Fibroblast of pulmonary artery (primary cell): ENCODE measurements at regions not wholly inside any gene's neighbourhood (a gene's known extent, or its start where the extent isn't known, plus 50 kb on each side); places are given as distances from the start of the nearest gene placed in this dataset.

Experiments
- DNase-seq: peaks from one replicate; pipeline ENCODE4 v3.0.0-alpha.2; 2010; ENCODE audit warnings: low read depth
- H3K4me3 ChIP-seq: replicated peaks from 2 replicates; pipeline ENCODE4 v1.5.1; 2011; ENCODE audit warnings: low read depth, mild to moderate bottlenecking, control low read depth, low read length, moderate library complexity
- TF ChIP-seq, protein P1 (sequence below): IDR thresholded peaks from 2 replicates; pipeline ENCODE4 v1.5.1; 2011; ENCODE audit warnings: mild to moderate bottlenecking, control low read depth, low read length, inconsistent platforms; ENCODE audit errors: missing control alignments

DNA sequence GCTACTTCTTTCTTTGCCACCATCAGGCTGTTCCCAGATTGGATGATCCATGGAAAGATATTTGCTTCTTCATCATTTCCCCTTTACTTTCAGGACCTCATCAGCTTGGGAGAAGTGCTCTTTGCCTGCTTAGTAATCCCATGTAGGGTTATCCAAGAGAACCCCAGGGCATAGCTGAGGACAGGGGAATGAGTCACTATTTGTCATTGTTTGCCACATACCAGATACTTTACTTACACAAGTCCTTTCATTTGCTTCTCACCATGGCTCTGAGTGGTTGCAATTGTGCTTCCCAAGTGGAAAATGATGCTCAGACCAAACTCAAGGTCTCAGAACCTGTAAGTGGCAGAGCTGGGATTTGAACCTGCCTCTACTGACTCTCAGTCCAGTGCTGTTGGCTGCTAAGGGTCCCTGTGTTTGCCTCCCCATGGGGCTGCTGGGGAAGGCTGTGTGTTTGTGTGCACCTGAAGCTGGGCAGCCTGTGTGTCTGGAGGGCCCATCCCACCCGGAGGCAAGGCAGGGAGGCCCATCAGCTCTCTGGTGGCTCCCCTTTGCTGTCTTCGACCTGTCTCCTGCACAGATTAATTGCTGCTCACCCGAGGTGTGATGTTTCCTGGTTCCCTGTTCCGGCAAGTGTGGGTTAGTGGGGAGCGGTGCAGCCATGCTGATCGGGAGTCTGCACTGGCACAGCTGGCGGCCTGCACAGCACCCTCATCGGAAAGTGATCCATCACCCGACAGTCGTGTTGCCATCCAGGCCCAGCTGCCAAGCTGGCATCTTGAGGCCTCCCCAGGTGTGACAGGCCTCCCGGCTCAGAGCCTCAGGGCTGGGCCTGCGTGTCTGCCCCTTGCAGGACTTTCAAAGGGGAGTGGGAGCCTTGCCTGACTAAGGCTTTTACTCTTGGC, 228.8 kb downstream of the DHX35 start:
- TF ChIP-seq, protein P1, sequence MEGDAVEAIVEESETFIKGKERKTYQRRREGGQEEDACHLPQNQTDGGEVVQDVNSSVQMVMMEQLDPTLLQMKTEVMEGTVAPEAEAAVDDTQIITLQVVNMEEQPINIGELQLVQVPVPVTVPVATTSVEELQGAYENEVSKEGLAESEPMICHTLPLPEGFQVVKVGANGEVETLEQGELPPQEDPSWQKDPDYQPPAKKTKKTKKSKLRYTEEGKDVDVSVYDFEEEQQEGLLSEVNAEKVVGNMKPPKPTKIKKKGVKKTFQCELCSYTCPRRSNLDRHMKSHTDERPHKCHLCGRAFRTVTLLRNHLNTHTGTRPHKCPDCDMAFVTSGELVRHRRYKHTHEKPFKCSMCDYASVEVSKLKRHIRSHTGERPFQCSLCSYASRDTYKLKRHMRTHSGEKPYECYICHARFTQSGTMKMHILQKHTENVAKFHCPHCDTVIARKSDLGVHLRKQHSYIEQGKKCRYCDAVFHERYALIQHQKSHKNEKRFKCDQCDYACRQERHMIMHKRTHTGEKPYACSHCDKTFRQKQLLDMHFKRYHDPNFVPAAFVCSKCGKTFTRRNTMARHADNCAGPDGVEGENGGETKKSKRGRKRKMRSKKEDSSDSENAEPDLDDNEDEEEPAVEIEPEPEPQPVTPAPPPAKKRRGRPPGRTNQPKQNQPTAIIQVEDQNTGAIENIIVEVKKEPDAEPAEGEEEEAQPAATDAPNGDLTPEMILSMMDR, result no peak
- DNase-seq, result no peak
- H3K4me3 ChIP-seq, result no peak overlapping the region

DNA sequence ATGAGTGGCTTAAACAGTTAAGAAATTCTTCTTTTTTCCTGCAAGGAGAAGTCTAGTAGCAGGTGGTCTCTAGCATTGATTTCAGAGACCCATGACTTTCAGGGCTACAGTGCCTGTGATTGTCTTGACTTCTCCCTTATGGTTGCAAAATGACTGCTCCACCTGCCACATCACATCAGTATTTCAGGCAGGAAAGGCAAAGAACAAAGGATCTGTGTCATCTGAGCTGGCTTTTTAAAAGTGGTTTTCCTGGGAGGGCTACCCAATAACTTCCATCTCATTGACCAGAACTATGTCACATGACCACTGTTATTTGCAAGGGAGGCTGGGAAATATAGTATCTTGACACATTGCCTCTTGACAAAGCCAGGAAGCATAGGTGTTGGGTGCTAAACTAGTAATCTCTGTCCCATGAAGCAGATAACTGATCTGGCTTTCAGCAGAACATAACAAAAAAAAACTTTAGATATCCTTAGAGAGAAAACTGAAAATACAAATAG, 226.2 kb downstream of the DHX35 start:
- no peak overlapping the region for H3K4me3 ChIP-seq
- TF ChIP-seq, protein P1, result no peak
- DNase-seq, result no peak

DNA sequence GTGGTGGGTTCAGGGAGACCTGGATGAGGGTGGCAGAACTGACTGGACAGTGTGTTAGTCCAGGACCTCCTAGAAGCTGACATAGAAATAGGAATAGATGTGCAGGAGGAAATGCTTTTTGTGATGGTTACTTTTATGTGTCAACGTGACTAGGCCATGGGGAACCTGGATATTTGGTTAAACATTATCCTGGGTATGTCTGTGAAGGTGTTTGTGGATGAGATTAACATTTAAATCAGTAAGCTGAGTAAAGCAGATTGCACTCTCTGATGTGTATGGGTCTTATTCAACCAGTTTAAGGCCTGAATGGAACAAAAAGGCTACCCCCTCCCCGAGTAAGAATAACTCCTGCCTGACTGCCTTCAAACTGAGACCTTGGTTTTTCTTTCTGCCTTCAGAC, 219.3 kb downstream of the DHX35 start:
- no peak for DNase-seq
- H3K4me3 ChIP-seq, result no peak overlapping the region
- TF ChIP-seq, protein P1, result no peak

DNA sequence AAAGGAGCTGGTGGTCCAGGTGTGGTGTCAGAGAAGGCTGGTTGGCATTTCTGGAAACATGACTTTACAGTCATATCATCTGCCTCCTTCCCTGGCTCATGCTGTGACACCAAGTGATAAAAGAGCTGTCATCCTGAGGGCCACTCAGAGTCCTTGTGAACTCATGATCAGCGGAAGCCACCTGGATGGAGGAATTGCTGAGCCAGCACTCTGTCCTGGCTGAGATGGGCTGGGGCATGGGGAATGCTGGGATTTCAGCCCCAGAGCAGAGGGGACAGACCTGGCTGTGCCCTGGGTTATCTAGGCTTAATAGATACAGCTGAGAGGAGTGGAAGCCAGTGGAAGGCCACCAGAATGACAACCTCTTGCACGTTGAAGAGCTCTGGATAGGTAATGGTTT, 214.3 kb downstream of the DHX35 start:
- no peak overlapping the region for H3K4me3 ChIP-seq
- DNase-seq, result no peak
- TF ChIP-seq, protein P1, result no peak

DNA sequence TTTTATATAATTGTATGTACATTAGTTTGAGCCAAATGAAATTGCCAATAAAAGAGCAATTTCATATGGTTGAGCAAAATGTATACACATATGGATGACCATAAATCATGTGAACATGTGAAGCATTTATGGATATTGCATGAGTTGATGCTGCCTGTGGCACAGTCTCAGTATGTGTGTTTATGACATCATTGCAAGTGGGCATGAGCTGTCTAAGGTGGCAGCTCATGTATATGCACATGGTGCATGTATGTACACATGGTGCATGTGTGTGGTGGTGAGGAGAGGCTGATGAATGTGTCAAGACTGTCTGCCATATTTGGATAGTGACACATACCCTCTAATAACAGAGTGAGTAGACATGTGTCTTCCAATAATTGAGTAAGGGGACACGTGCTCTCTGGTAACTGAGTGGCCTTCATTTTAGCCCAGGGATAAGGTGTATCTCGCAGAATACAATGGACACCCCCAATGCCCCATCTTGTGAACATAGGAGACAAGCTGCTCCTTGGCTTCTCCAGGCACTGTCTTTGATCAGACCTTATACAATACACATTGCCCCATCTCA, 208.8 kb downstream of the DHX35 start:
- TF ChIP-seq, protein P1, result no peak
- H3K4me3 ChIP-seq, result no peak overlapping the region
- no peak for DNase-seq

DNA sequence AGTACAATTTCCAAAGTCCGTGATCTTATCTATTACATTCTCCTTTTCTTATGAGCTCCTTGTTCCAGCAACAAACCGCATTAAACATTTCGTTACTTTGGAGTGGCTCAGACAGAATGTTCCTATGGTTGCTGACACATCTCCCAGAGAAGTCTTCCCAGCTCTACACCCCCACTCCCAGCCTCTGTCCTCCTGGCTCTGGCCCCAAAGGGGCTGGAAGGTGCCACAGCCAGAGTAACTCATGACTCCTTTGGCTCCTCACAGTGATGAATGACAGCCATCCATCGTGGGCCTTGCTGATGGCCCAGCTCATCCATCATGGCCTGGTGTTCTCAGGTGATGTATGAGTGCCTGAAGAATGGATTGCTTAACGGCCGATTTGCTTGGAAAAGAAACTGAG, 203.0 kb downstream of the DHX35 start:
- no peak for DNase-seq
- TF ChIP-seq, protein P1, result no peak
- H3K4me3 ChIP-seq, result no peak overlapping the region

DNA sequence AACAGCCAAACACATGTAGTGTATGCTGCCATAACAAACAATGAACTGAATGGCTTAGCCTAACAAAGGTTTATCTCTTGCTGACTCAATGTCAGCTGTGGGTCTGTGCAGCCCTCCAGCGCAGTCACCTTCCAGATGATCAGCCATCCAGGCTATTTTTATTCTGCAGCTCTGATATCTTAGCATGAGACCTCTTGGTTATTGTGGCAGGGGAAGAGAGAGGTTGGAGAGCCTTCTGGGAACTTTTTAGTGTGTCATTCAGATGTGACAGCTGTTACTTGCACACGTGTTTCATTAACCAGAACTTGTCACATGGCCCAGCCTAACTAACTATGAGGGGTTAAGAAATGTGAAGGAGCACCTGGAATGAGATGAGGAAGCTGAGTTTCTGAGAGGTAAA, 202.5 kb downstream of the DHX35 start:
- TF ChIP-seq, protein P1, result no peak
- no peak overlapping the region for H3K4me3 ChIP-seq
- DNase-seq, result no peak
